Lower leg skin (tissue), 4 donors: ENCODE measurements at regions not wholly inside any gene's neighbourhood (a gene's known extent, or its start where the extent isn't known, plus 50 kb on each side); places are given as distances from the start of the nearest gene placed in this dataset.

Experiments
- DNase-seq, 2 donors: peaks; one replicate each; pipeline ENCODE4 v3.0.0-alpha.2; 2019; ENCODE audit warnings: low spot score in 2 of 2
- H3K4me3 ChIP-seq: fragments of 200-600 bp; sonication (generic); 2 replicates; pipeline ENCODE4 v1.5.1; 2017; ENCODE audit warnings: mild to moderate bottlenecking, low read depth; ENCODE audit not compliant: poor library complexity, severe bottlenecking
- POLR2A ChIP-seq, 2 donors: fragments of 450-650 bp; IDR thresholded peaks; one replicate each; pipeline ENCODE4 v1.6.1; 2016 to 2017; ENCODE audit warnings: antibody characterized with exemption in 2 of 2, mild to moderate bottlenecking in 1 of 2, moderate library complexity in 1 of 2
- WGBS, 2 donors: methylation state at CpG; one replicate each; pipeline ENCODE4 v1.1.5; 2018; 5-methylcytosine and 5-hydroxymethylcytosine counted together
- intact Hi-C: fragments of 100-400 bp; cut with DNase I; formaldehyde crosslinking; loops from one replicate; pipeline ENCODE4 v1.15.0; 2023; ENCODE audit warnings: low total_unique reads
- TF ChIP-seq, protein P1 (sequence below), 3 donors: fragments of 450-650 bp; IDR thresholded peaks; one replicate each; pipeline ENCODE4 v1.5.1; 2016; ENCODE audit warnings: antibody characterized with exemption in 3 of 3, mild to moderate bottlenecking in 3 of 3, moderate library complexity in 2 of 3

- intact Hi-C loops, result no loop called here
- DNase-seq, result no peak
- WGBS, 2 donors, result 72 to 74% methylated on average over 10 of the region's 10 CpGs
- H3K4me3 ChIP-seq, result no peak overlapping the region
- TF ChIP-seq, protein P1, sequence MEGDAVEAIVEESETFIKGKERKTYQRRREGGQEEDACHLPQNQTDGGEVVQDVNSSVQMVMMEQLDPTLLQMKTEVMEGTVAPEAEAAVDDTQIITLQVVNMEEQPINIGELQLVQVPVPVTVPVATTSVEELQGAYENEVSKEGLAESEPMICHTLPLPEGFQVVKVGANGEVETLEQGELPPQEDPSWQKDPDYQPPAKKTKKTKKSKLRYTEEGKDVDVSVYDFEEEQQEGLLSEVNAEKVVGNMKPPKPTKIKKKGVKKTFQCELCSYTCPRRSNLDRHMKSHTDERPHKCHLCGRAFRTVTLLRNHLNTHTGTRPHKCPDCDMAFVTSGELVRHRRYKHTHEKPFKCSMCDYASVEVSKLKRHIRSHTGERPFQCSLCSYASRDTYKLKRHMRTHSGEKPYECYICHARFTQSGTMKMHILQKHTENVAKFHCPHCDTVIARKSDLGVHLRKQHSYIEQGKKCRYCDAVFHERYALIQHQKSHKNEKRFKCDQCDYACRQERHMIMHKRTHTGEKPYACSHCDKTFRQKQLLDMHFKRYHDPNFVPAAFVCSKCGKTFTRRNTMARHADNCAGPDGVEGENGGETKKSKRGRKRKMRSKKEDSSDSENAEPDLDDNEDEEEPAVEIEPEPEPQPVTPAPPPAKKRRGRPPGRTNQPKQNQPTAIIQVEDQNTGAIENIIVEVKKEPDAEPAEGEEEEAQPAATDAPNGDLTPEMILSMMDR (IDR thresholded peaks at IDR 0.05), result no peak
- no peak for TF ChIP-seq POLR2A (IDR thresholded peaks at IDR 0.05)
These were observed 162.4 kb upstream of the PPP2R3A start for GRCh38 chr3:135803028-135803692.

- no peak overlapping the region for H3K4me3 ChIP-seq
- intact Hi-C loops, result no loop called here
- DNase-seq, result no peak
- TF ChIP-seq, protein P1 (IDR thresholded peaks at IDR 0.05), result no peak
- TF ChIP-seq POLR2A (IDR thresholded peaks at IDR 0.05), result no peak
- 70 to 74% methylated on average over 3 of the region's 3 CpGs for WGBS, 2 donors
These were observed 159.8 kb upstream of the PPP2R3A start for GRCh38 chr3:135805752-135806151.

GRCh38 chr3:135806317-135806716, 159.2 kb upstream of the PPP2R3A start:
- no peak for DNase-seq
- intact Hi-C loops, result no loop called here
- no peak overlapping the region for H3K4me3 ChIP-seq
- TF ChIP-seq, protein P1 (IDR thresholded peaks at IDR 0.05), result no peak
- TF ChIP-seq POLR2A (IDR thresholded peaks at IDR 0.05), result no peak
- WGBS, 2 donors, result 30 to 38% methylated on average over 4 of the region's 4 CpGs

GRCh38 chr3:135807879-135808278, 157.6 kb upstream of the PPP2R3A start:
- H3K4me3 ChIP-seq, result no peak overlapping the region
- 0 to 11% methylated on average over 1 of the region's 1 CpG for WGBS, 2 donors
- TF ChIP-seq, protein P1 (IDR thresholded peaks at IDR 0.05), result no peak
- no peak for TF ChIP-seq POLR2A (IDR thresholded peaks at IDR 0.05)
- no peak for DNase-seq
- intact Hi-C loops, result no loop called here

DNA sequence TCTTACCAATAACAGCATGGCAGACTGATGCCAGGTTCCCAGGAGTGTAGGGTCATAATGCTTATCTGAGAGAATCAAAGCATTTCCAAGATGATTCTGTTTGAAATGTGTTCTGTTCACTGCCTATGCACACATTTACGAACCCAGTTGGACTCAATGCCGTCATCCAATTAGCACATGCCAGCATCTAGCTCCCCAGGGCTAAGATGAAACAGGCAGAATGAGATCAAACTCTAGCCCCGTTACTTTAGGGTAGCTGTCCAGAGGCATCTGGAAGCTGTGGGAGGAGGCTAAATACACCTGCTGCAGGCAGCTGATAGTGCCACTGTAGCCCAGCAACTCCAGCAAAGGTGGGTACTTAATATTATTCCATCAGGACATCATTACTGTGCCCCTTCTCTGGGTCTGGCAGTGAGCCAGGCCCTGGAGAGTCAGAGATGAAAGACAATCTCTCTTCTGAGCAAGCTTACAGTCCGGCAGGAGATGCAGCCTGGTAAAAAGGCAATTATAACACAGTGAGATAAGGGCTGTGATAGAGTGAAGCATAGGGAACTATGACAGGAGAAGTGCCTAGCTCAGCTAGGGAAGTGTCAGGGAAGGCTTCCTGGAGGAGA, 156.4 kb upstream of the PPP2R3A start:
- TF ChIP-seq, protein P1 (IDR thresholded peaks at IDR 0.05), result no peak
- no peak for TF ChIP-seq POLR2A (IDR thresholded peaks at IDR 0.05)
- no peak for DNase-seq
- no peak overlapping the region for H3K4me3 ChIP-seq
- 35 to 38% methylated on average over 4 of the region's 4 CpGs for WGBS, 2 donors
- intact Hi-C loops, result no loop called here
